Skeletal muscle cell (primary cell): ENCODE measurements at regions not wholly inside any gene's neighbourhood (a gene's known extent, or its start where the extent isn't known, plus 50 kb on each side); places are given as distances from the start of the nearest gene placed in this dataset.
"Not testable (repeated sequence)": the region's sequence is repeated elsewhere in the genome, so short reads cannot be mapped to it uniquely, and the experiment has no call there.

Experiments used
- DNase-seq: peaks from one replicate; pipeline ENCODE4 v3.0.0-alpha.2; 2010; ENCODE audit warnings: low read depth
- H3K4me3 ChIP-seq: 2 replicates; pipeline ENCODE4 v1.5.1; 2011; ENCODE audit warnings: low read depth, mild to moderate bottlenecking, control low read depth, low read length, moderate library complexity

DNA sequence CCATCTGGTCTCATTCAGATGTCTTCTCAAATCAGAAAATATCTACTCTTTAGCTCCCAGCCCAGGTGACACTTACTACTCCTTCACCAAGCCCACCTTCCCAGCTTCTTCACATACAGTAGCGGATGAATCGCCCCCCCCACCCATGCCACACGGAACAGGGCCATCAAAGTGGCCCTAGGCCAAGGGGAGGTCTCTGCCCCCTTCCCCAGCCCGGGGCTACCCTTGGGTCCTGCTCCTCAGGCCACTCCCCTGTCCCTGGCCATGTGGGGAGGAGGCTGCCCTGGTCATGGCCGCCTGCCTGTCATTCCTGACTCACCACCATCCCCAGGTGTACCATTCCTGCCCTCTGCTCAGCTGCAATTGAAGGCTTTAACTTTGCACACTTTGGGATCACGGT lies 142.8 kb downstream of the NECTIN1 start:
- no peak overlapping the region for H3K4me3 ChIP-seq
- DNase-seq, result no peak

- peak overlapping the region; percentile 54 for H3K4me3 ChIP-seq
- no peak for DNase-seq
Measured at GRCh38 chr11:119585043-119585781, 143.8 kb downstream of the NECTIN1 start.

DNA sequence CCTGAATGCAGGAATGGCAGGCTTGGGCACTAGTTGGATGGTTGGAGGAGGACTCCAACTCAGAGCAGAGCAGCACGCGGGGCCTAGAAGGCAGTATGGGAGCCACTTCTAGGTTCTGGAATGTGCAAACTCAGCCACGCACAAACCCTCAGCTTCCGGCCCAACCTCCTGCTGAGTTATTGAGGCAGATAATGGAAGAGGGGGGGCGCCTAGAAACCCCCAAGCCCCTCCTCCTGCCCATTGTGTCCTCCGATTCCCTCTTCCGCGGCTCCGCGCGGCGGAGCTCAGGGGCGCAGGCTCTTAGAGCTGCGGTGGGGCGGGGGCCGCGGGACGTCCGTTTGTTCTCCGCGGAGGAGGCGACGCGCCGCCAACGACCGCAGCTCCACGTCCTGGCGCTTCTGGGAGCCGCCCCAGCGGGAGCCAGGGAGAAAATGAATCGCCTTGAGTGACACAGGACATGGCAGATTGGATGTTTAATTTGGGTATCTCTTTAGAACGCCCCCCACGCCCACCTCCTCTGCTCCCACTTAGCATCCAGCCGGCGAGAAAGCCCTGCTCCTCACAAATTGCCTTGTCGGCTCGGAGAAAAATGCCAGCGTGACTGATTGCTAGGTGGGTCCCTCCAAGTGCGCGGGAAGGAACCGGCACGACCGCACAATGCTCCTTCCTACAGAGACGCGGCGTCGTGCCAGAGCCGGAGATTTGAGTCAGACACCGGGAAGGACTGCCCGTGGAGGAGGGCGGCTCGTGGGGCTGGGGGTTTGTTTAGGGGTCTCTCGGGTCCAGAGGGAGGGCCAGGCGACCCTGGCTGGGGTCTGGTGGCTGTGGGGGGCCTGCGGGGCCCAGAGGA lies 144.6 kb downstream of the NECTIN1 start:
- peak; percentile 5 for DNase-seq
- H3K4me3 ChIP-seq, result peak overlapping the region; percentile 54

GRCh38 chr11:119583585-119583984 lies 145.4 kb downstream of the NECTIN1 start:
- no peak for DNase-seq
- H3K4me3 ChIP-seq, result no peak overlapping the region

- not testable (repeated sequence) for H3K4me3 ChIP-seq, DNase-seq
Measured at GRCh38 chr11:119581396-119581795, 147.6 kb downstream of the NECTIN1 start.

DNA sequence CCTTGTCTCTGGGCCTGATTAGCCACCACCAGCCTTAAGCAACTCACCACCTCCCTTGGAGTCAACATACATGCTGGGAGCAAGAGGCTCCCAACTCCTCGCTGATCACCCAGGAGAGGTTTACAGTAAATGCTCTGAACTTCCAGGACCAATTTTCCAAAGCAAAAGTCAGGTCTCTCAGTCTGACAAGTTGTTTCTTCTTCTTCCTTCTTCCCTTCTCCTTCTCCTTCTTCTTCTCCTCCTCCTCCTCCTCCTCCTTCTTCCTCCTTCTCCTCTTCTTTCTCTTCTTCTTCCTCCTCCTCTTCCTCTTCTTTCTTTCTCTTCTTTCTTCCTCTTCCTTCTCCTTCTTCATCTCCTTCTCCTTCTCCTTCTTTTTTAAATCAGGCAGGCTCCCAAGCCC lies 148.2 kb downstream of the NECTIN1 start:
- DNase-seq, result no peak
- H3K4me3 ChIP-seq, result no peak overlapping the region

DNA sequence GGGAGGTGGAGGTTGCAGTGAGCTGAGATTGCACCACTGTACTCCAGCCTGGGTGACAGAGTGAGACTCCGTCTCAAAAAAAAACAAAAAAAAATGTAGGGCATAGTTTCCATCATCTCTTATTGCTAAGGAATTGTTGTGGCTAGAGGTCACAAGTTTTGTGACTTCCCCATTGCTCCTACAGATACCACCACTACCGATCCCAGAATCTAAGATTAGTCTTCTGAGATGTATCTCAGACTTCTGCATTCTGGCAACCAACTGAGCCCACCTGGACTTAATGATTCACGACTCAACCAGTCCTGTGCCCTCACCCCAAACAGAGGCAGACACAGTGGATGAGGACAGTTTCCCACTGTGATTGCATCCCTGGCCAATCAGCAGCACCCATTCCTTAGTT lies 148.9 kb downstream of the NECTIN1 start:
- no peak for DNase-seq
- no peak overlapping the region for H3K4me3 ChIP-seq

DNA sequence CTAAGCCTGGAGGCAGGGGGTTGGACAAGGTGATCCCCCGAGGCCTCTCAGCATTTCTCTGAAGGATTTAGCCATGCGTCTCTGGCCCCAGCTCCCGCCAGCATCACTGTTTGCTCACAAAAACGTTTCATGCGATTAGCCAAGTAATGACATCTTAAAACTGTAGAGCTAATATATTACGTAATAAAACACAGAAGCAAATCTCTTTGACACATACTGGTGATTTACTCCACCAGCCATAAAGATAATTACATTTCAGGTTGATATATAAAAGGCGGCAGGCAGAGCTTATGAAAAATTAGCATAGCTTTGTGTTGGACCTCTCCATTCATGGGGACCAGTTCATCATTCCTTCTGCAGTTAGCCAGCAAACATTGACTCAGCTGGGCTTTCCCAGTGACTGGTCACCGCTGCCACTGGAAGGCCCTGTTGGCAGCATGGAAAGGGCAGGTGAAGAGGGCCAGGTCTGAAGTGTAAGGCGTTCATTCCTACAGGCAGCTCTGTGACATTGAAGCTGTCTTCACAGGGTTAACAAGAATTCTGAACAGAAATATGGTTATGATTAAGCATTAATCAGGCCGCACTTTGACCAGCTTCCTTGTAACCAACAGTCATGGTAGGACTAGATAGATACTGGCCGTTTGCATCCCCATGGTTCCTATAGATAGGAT lies 150.3 kb downstream of the NECTIN1 start:
- DNase-seq, result no peak
- H3K4me3 ChIP-seq, result no peak overlapping the region

DNA sequence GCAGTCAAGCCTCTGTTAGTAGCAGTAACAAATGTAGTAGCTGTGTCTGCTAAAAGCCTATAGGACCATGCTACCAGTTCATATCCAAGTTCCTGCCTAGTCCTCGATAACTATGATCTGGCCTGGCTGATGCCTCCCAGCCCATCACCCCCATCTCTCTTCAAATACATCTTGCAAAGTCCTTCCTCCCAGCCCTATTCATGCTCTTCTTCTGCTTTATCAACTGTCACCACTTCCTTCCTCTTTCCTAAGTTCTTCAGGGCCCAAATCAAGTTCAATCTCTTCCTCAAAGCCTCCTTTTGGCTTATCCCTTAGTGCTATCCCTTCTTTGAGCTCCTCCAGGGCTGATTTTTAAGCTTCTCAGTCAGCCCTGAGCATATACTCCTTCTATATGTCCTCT lies 150.9 kb upstream of the THY1 start:
- no peak for DNase-seq

GRCh38 chr11:119572481-119573424 lies 149.8 kb upstream of the THY1 start:
- no peak overlapping the region for H3K4me3 ChIP-seq
- no peak for DNase-seq

More for the DNA sequence above, 150.9 kb upstream of the THY1 start:
- H3K4me3 ChIP-seq, result no peak overlapping the region

GRCh38 chr11:119571311-119571710 lies 148.3 kb upstream of the THY1 start:
- DNase-seq, result no peak
- no peak overlapping the region for H3K4me3 ChIP-seq

GRCh38 chr11:119567688-119568582 lies 145.0 kb upstream of the THY1 start:
- no peak overlapping the region for H3K4me3 ChIP-seq
- peak; percentile 56 for DNase-seq

GRCh38 chr11:119566319-119566718 lies 143.3 kb upstream of the THY1 start:
- no peak overlapping the region for H3K4me3 ChIP-seq
- no peak for DNase-seq

- not testable (repeated sequence) for DNase-seq, H3K4me3 ChIP-seq
Measured at GRCh38 chr11:119565693-119566092, 142.7 kb upstream of the THY1 start.

DNA sequence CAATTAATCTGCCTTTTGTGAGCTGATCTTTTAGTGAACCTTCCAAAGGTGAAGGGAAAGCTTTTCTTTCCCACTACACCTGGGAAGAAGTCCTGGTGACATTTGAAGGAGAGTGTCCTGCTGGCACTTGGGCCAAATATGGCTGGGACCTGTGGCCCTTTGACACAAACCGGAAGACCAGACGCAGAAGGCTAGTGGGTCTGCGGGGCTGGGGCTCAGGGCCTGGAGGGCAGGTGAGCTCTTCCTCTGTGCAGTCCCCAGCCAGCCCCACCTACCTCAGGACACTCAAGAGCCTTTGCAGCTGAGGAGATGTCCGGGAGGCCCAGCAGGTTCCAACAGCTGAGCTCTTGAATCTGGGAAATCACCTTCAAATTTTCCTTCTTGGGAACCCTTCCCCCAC lies 138.0 kb upstream of the THY1 start:
- H3K4me3 ChIP-seq, result no peak overlapping the region
- DNase-seq, result no peak

DNA sequence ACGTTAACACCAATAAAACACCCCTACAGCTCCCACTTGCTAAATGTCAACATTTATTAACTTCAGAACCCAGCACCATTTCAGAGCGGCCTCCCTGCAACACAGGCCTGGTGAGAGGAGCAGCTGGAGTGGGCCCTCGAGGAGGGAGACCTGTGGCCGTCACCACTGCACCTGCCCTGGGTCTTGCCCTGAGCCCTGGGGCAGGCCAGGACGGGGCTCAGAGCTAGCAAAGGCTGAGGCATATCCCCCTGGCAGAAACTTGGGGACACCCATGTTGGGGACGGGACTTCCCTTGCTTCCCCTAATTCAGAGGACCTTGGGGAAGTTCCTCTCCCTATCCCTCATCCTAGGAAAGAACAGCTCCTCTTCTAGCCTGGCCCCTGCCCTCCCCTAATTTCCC lies 137.3 kb upstream of the THY1 start:
- H3K4me3 ChIP-seq, result no peak overlapping the region
- no peak for DNase-seq

DNA sequence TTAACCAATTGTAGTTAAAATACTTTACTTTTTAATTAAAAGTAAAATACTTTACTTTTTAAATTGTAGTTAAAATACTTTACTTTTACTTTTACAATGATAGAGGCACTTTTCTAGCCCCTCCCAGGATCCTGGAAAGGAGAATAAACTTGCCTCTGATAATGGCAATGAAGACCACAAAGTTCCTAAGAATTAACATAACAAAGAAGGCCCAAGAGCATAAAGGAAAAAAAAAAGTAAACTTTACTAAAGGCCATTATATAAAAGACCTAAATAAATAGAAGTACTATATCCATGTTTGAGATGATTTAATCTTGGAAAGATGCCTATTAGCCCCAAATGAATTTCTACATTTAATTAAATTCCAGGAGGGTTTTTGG lies 129.1 kb upstream of the THY1 start:
- DNase-seq, result no peak
- H3K4me3 ChIP-seq, result no peak overlapping the region

GRCh38 chr11:119551420-119552105 lies 128.6 kb upstream of the THY1 start:
- DNase-seq, result no peak
- H3K4me3 ChIP-seq, result no peak overlapping the region
